ENCODE measurements at regions not wholly inside any gene's neighbourhood (a gene's known extent, or its start where the extent isn't known, plus 50 kb on each side); places are given as distances from the start of the nearest gene placed in this dataset.
"Not testable (repeated sequence)": the region's sequence is repeated elsewhere in the genome, so short reads cannot be mapped to it uniquely, and the experiment has no call there.

- H3K27me3 Mint-ChIP-seq, result no peaks in the 10 kb centered on the region
- H3K4me3 Mint-ChIP-seq, result no peak overlapping the region
- ATAC-seq (ENCODE audit: low read depth), result no peak
- DNase-seq (ENCODE audit: low spot score in 2 of 2), result no peak
- H3K36me3 Mint-ChIP-seq, result no peaks in the 10 kb centered on the region
- no peaks in the 10 kb centered on the region for H3K9me3 Mint-ChIP-seq
- H3K4me1 Mint-ChIP-seq, result no peaks in the 10 kb centered on the region
- no peak overlapping the region for H3K27ac Mint-ChIP-seq
These were observed 103.9 kb downstream of the GLUD2 start for GRCh38 chrX:121151293-121151692.

- peaks cover 5% of the 10 kb centered on the region for H3K27me3 Mint-ChIP-seq
- no peaks in the 10 kb centered on the region for H3K36me3 Mint-ChIP-seq
- ATAC-seq (ENCODE audit: low read depth) (no peak), DNase-seq (ENCODE audit: low spot score in 2 of 2) (no peak)
- H3K4me3 Mint-ChIP-seq, result no peak overlapping the region
- no peaks in the 10 kb centered on the region for H3K4me1 Mint-ChIP-seq
- H3K9me3 Mint-ChIP-seq, result no peaks in the 10 kb centered on the region
- no peak overlapping the region for H3K27ac Mint-ChIP-seq
These were observed 107.5 kb downstream of the GLUD2 start for GRCh38 chrX:121154858-121155404.

GRCh38 chrX:121160987-121161386 is 113.6 kb downstream of the GLUD2 start:
- H3K4me1 Mint-ChIP-seq, result peaks cover 3% of the 10 kb centered on the region
- H3K36me3 Mint-ChIP-seq, result no peaks in the 10 kb centered on the region
- H3K4me3 Mint-ChIP-seq, result no peak overlapping the region
- DNase-seq (ENCODE audit: low spot score in 2 of 2) (no peak), ATAC-seq (ENCODE audit: low read depth) (no peak)
- H3K9me3 Mint-ChIP-seq, result no peaks in the 10 kb centered on the region
- peaks cover 8% of the 10 kb centered on the region for H3K27me3 Mint-ChIP-seq
- no peak overlapping the region for H3K27ac Mint-ChIP-seq

- no peak overlapping the region for H3K4me3 Mint-ChIP-seq
- H3K9me3 Mint-ChIP-seq, result no peaks in the 10 kb centered on the region
- H3K36me3 Mint-ChIP-seq, result no peaks in the 10 kb centered on the region
- DNase-seq (ENCODE audit: low spot score in 2 of 2), result no peak
- ATAC-seq (ENCODE audit: low read depth), result no peak
- no peak overlapping the region for H3K27ac Mint-ChIP-seq
- H3K4me1 Mint-ChIP-seq, result peaks cover 3% of the 10 kb centered on the region
- peaks cover 8% of the 10 kb centered on the region for H3K27me3 Mint-ChIP-seq
These were observed 114.1 kb downstream of the GLUD2 start for GRCh38 chrX:121161501-121161933.

- Mint-ChIP-seq H3K27me3 (peaks cover 6% of the 10 kb centered on the region), H3K4me3 (no peak overlapping the region), H3K27ac (no peak overlapping the region), H3K36me3 (no peaks in the 10 kb centered on the region), H3K9me3 (no peaks in the 10 kb centered on the region), H3K4me1 (peaks cover 3% of the 10 kb centered on the region)
- ATAC-seq (ENCODE audit: low read depth) (no peak), DNase-seq (ENCODE audit: low spot score in 2 of 2) (no peak)
These were observed 116.0 kb downstream of the GLUD2 start for GRCh38 chrX:121163443-121163842.

- H3K4me1 Mint-ChIP-seq, result peaks cover 3% of the 10 kb centered on the region
- peaks cover 2% of the 10 kb centered on the region for H3K27me3 Mint-ChIP-seq
- no peak for DNase-seq (ENCODE audit: low spot score in 2 of 2)
- H3K4me3 Mint-ChIP-seq, result no peak overlapping the region
- H3K9me3 Mint-ChIP-seq, result peaks cover 1% of the 10 kb centered on the region
- H3K27ac Mint-ChIP-seq, result no peak overlapping the region
- ATAC-seq (ENCODE audit: low read depth), result no peak
- H3K36me3 Mint-ChIP-seq, result no peaks in the 10 kb centered on the region
These were observed 118.5 kb downstream of the GLUD2 start for GRCh38 chrX:121165930-121166359.

GRCh38 chrX:121169099-121170035 is 122.0 kb downstream of the GLUD2 start:
- ATAC-seq (ENCODE audit: low read depth) (no peak), DNase-seq (ENCODE audit: low spot score in 2 of 2) (no peak)
- Mint-ChIP-seq H3K4me3 (no peak overlapping the region), H3K36me3 (no peaks in the 10 kb centered on the region), H3K4me1 (no peaks in the 10 kb centered on the region), H3K27ac (no peak overlapping the region), H3K27me3 (no peaks in the 10 kb centered on the region), H3K9me3 (peaks cover 1% of the 10 kb centered on the region)

GRCh38 chrX:121172703-121173102 is 125.3 kb downstream of the GLUD2 start:
- no peaks in the 10 kb centered on the region for H3K27me3 Mint-ChIP-seq
- no peak for DNase-seq (ENCODE audit: low spot score in 2 of 2)
- no peak overlapping the region for H3K27ac Mint-ChIP-seq
- no peaks in the 10 kb centered on the region for H3K36me3 Mint-ChIP-seq
- no peak for ATAC-seq (ENCODE audit: low read depth)
- H3K4me1 Mint-ChIP-seq, result no peaks in the 10 kb centered on the region
- peaks cover 1% of the 10 kb centered on the region for H3K9me3 Mint-ChIP-seq
- H3K4me3 Mint-ChIP-seq, result no peak overlapping the region

- Mint-ChIP-seq H3K27ac (no peak overlapping the region), H3K27me3 (no peaks in the 10 kb centered on the region), H3K4me3 (no peak overlapping the region), H3K36me3 (peaks cover 2% of the 10 kb centered on the region), H3K9me3 (peaks cover 3% of the 10 kb centered on the region), H3K4me1 (no peaks in the 10 kb centered on the region)
- DNase-seq (ENCODE audit: low spot score in 2 of 2) (no peak), ATAC-seq (ENCODE audit: low read depth) (no peak)
These were observed 132.6 kb downstream of the GLUD2 start for GRCh38 chrX:121179972-121180371.

- ATAC-seq (ENCODE audit: low read depth), result no peak
- no peak overlapping the region for H3K4me3 Mint-ChIP-seq
These were observed 144.4 kb downstream of the GLUD2 start for GRCh38 chrX:121191779-121192178.

GRCh38 chrX:121195719-121196118 is 148.3 kb downstream of the GLUD2 start:
- Mint-ChIP-seq H3K9me3 (no peaks in the 10 kb centered on the region), H3K27me3 (no peaks in the 10 kb centered on the region), H3K4me3 (no peak overlapping the region), H3K4me1 (no peaks in the 10 kb centered on the region), H3K27ac (no peak overlapping the region), H3K36me3 (no peaks in the 10 kb centered on the region)
- ATAC-seq (ENCODE audit: low read depth) (no peak), DNase-seq (ENCODE audit: low spot score in 2 of 2) (no peak)

More at GRCh38 chrX:121191779-121192178, 144.4 kb downstream of the GLUD2 start:
- Mint-ChIP-seq H3K27ac (no peak overlapping the region), H3K4me1 (no peaks in the 10 kb centered on the region), H3K9me3 (no peaks in the 10 kb centered on the region), H3K27me3 (peaks cover 4% of the 10 kb centered on the region), H3K36me3 (no peaks in the 10 kb centered on the region)
- DNase-seq (ENCODE audit: low spot score in 2 of 2), result no peak

GRCh38 chrX:121196872-121197444 is 149.5 kb downstream of the GLUD2 start:
- not testable (repeated sequence) for H3K27me3 Mint-ChIP-seq; ATAC-seq (ENCODE audit: low read depth); H3K4me3 Mint-ChIP-seq; H3K27ac Mint-ChIP-seq; H3K36me3 Mint-ChIP-seq; H3K4me1 Mint-ChIP-seq; DNase-seq (ENCODE audit: low spot score in 2 of 2); H3K9me3 Mint-ChIP-seq

- DNase-seq (ENCODE audit: low spot score in 2 of 2), result no peak
- no peaks in the 10 kb centered on the region for H3K9me3 Mint-ChIP-seq
- H3K27ac Mint-ChIP-seq, result no peak overlapping the region
- no peak overlapping the region for H3K4me3 Mint-ChIP-seq
- ATAC-seq (ENCODE audit: low read depth), result no peak
- H3K4me1 Mint-ChIP-seq, result no peaks in the 10 kb centered on the region
- H3K27me3 Mint-ChIP-seq, result no peaks in the 10 kb centered on the region
- no peaks in the 10 kb centered on the region for H3K36me3 Mint-ChIP-seq
These were observed 161.2 kb downstream of the GLUD2 start for GRCh38 chrX:121208563-121208962.

- H3K4me3 Mint-ChIP-seq, result no peak overlapping the region
- DNase-seq (ENCODE audit: low spot score in 2 of 2), result no peak
- no peak for ATAC-seq (ENCODE audit: low read depth)
- H3K4me1 Mint-ChIP-seq, result no peaks in the 10 kb centered on the region
- no peaks in the 10 kb centered on the region for H3K27me3 Mint-ChIP-seq
- H3K36me3 Mint-ChIP-seq, result no peaks in the 10 kb centered on the region
- H3K9me3 Mint-ChIP-seq, result no peaks in the 10 kb centered on the region
- H3K27ac Mint-ChIP-seq, result no peak overlapping the region
These were observed 169.4 kb downstream of the GLUD2 start for GRCh38 chrX:121216641-121217374.
